NCI-H69 (cell line): ENCODE measurements at regions not wholly inside any gene's neighbourhood (a gene's known extent, or its start where the extent isn't known, plus 50 kb on each side); places are given as distances from the start of the nearest gene placed in this dataset.

Experiments
- DNase-seq: peaks from one replicate; lab custom pipeline; 2025; lab: John Stamatoyannopoulos, UW

- no peak for DNase-seq
Observed at GRCh38 chr2:226680719-226681118, 118.9 kb downstream of the IRS1 start.

DNA sequence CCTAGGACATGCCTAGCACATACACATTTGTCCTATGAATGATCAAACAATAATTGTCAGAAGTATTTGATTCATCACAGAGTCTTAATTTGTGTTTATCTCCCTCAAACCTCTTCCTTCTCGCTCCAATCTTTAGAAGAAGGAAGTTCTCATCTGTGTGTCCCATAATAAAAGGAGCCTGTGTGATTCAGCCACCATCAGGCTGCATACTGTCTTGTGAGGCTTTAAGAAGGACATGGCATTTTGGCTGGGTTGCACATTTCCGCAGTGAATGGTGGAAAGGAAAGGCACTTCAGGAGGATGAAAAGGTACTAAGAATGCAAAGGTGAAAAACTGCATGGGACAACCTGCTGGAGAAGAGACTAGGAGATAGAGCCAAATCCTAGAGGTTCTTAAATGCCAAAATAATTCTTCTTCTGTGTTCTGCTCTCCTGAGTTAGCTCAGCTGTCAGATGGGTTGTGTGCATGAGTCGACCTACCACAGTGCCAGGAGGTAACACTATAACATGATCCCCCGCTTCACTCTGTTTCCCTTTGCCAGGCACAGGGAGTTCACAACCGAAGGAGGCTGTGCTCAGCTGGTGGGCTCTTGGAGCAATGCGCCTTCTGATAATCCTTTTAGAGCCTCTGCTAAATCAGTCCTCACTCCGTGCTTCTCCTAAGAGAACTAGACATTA is 120.1 kb downstream of the IRS1 start:
- no peak for DNase-seq

DNA sequence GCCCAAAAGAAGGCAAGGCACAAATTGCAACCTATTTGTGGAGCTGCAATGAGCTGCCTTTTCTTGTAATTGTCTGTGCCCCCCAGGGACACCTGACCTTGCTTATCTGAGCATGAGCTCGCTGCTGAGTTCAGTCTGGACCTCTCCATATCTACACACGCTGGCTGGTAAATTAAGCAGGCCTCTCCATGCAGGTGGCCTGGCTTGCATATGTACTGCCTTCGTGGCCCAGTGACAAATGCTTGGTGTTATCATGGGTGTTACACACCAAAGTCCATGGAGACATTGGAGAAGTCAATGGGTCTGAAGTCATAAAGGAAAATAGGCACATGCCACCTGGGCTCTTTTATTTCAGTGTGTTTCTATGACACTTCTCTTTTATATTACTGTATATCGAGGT is 121.2 kb downstream of the IRS1 start:
- DNase-seq, result peak; percentile 16

DNA sequence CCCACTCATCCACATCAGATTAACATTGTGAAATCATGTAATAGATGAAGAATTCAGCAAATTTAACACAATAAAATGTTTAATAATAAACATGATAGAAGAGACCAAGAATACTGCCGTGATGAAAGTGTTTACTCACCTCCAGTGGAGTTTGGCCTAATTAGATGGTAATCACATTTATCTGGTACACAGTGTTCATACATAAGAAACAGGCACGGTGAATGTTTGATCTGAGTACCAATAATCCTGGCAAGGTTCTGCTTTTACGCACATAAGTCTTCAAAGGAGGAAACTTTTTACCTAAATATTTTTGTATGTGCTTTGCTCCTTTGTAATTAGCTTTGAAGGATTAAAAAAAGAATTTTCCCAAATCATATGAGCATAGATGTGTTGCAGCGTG is 122.5 kb downstream of the IRS1 start:
- peak; percentile 19 for DNase-seq

DNA sequence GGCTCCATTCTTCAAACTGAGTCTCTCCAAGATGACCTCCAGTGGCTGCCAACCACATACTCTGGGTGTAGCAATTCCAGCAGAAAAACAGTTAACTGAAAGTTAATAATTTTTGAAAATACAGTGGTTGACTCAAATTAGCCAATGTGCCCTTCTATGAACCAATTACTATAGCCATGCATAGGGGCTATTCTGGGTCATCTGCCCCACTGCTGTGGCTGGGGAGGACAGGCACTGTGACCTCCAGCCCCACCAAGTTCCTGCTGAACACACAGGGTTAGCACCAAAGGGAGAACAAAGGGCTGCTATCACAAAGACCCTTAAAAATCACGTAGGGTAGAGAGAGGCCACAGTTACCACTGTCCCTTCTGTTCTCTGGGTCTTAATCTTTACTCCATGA is 123.0 kb downstream of the IRS1 start:
- no peak for DNase-seq

DNA sequence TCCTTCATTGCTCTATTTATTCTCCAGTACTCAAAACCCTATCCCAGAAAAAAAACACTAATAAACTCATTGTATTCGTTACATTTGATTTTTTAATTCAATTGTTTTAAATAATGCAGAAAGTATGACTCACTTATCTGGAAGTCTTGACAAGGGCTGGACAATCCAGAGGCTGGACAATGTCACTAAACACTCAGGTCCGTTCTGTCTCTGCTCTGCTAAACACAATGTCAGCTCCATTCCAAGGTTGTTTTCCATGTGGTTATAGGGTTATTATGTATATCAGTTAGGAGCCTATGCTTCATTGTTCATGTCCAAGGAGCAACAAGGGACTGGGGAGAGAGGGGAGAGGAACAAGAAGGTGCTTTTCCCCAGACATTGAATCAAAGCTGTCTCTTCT is 125.5 kb downstream of the IRS1 start:
- DNase-seq, result no peak

DNA sequence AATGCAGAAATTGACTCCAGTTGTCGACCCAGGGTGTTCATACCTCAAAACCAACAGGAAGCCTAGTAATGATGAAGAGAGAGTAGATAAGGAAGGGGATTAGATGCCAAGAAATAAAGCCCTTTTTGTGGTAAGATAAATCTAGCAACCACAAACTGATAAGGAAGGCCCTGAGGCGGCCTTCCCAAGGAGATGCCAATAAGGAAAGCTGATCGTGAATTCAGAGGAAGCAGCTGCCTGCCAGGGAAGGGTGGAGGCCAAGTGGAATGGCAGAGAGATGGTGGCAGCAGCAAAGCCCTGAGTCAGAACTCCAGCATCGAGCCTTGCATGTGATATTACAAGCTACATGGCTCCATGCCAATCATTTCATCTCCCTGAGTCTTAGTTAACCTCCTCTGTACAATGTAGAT is 126.3 kb downstream of the IRS1 start:
- peak; percentile 3 for DNase-seq

- DNase-seq, result no peak
Observed at GRCh38 chr2:226671141-226671676, 128.4 kb downstream of the IRS1 start.

- DNase-seq, result no peak
Observed at GRCh38 chr2:226669905-226670304, 129.7 kb downstream of the IRS1 start.

- DNase-seq, result no peak
Observed at GRCh38 chr2:226669249-226669648, 130.4 kb downstream of the IRS1 start.

- DNase-seq, result no peak
Observed at GRCh38 chr2:226667736-226668135, 131.9 kb downstream of the IRS1 start.

GRCh38 chr2:226665306-226665831 is 134.3 kb downstream of the IRS1 start:
- DNase-seq, result no peak

DNA sequence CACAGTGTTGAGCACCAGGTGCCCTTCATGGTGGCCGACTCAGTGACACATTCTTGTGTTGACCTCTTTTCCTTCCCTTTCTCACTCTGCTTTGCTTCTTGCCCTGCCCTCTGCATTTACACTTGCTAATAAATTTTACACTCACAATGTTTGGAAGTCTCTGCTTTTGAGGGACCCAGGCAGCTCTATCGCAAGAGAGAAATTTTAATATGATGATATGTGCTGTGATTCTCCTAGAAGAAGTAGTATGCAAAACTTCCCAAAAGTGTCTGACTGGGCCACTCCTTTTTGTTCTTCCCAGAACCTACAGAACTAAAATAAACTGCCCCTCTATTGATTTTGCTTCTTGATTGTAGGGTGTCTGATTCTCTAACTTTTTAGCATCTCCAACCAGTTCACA is 135.0 kb downstream of the IRS1 start:
- DNase-seq, result no peak

- DNase-seq, result peak; percentile 18
Observed at GRCh38 chr2:226664140-226664539, 135.5 kb downstream of the IRS1 start.

- peak; percentile 74 for DNase-seq
Observed at GRCh38 chr2:226661789-226662545, 137.7 kb downstream of the IRS1 start.

GRCh38 chr2:226660526-226660925 is 139.1 kb downstream of the IRS1 start:
- DNase-seq, result no peak

DNA sequence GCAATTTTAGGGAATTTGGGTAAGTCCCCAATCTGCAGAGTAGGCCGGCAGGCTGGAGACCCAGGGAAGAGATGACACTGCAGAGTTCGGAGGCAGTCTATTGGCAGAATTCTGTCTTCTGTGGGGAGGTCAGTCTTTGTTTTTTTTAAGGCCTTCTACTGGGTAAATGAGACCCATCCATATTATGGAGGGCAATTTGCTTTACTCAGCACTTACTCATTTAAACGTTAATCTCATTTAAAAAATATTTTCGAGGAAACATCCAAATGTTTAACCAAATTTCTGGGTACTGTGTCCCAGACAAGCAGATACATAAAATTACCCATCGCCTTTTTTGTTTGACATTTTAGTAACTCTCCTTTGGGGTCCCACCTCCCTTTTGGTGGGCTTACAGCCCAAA is 139.5 kb downstream of the IRS1 start:
- DNase-seq, result no peak

- DNase-seq, result no peak
Observed at GRCh38 chr2:226659410-226659809, 140.2 kb downstream of the IRS1 start.

DNA sequence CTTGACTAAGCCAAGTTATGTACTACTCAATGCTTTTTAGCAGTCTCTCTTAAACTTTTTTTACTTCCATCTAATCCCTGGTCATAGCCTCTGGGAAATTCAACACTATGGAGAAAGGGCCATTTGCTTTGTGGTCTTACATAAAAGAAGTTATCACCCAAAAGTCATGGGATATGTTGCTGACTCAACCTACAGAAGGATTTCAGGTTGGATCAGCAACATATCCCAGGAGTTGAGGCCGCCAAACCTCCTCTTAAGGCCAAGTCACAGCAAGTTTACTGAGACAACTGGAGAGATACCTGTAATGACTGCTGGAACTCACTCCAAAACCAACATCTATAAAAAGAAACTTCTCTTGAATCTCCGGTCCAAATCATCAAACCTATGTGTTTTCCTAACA is 141.1 kb downstream of the IRS1 start:
- DNase-seq, result no peak

DNA sequence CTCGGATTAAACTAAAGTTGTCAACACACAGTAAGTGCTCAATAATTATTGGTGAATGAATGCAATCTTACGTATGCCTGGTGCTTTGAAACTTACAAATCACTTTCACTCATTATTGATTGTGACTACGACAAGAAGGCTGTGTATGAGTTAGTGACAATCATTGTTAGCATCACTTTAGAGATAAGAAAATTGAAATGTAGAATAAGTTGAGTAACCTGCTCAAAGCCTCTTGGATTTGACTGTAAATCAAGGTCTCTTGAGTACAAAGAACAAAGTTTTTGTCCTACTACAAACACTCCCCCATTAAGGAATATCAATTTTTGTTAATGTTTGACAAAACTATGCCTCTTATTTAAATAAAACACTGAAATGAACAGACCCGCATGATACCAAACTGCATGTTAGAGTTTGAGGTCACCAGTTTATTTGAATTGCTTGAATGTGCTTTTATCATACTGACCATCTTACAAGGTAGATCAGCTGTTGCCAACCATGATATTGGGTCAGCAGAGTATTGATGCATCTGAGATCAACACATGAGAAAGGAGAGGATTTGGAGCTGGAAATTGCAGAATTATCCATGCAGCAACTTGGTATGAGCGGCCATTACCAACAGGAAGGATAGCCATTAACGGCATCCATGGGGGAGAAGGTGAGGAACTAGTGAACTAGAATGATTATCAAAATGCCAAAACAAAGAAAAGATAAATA is 142.1 kb downstream of the IRS1 start:
- DNase-seq, result no peak

- DNase-seq, result no peak
Observed at GRCh38 chr2:226656367-226656766, 143.3 kb downstream of the IRS1 start.

GRCh38 chr2:226655871-226656270 is 143.7 kb downstream of the IRS1 start:
- no peak for DNase-seq
